Kidney epithelial cell (primary cell): ENCODE measurements at regions not wholly inside any gene's neighbourhood (a gene's known extent, or its start where the extent isn't known, plus 50 kb on each side); places are given as distances from the start of the nearest gene placed in this dataset.
"Not testable (repeated sequence)": the region's sequence is repeated elsewhere in the genome, so short reads cannot be mapped to it uniquely, and the experiment has no call there.

Source experiments
- DNase-seq: peaks from one replicate; pipeline ENCODE4 v3.0.0-alpha.2; 2010; ENCODE audit warnings: low read depth
- H3K27me3 ChIP-seq: 2 replicates; pipeline ENCODE4 v1.6.0; 2011; ENCODE audit warnings: low read length; ENCODE audit not compliant: control insufficient read depth, insufficient read depth
- H3K36me3 ChIP-seq: 2 replicates; pipeline ENCODE4 v1.5.1; 2011; ENCODE audit warnings: low read length; ENCODE audit not compliant: control insufficient read depth, insufficient read depth
- H3K4me3 ChIP-seq: 2 replicates; pipeline ENCODE4 v1.5.1; 2011; ENCODE audit warnings: low read depth, mild to moderate bottlenecking, control low read depth, low read length
- TF ChIP-seq, protein P1 (sequence below): IDR thresholded peaks from 2 replicates; pipeline ENCODE4 v1.5.1; 2011; ENCODE audit warnings: mild to moderate bottlenecking, moderate library complexity, low read length, control low read depth, inconsistent platforms; ENCODE audit not compliant: insufficient read depth, poor library complexity, severe bottlenecking

DNA sequence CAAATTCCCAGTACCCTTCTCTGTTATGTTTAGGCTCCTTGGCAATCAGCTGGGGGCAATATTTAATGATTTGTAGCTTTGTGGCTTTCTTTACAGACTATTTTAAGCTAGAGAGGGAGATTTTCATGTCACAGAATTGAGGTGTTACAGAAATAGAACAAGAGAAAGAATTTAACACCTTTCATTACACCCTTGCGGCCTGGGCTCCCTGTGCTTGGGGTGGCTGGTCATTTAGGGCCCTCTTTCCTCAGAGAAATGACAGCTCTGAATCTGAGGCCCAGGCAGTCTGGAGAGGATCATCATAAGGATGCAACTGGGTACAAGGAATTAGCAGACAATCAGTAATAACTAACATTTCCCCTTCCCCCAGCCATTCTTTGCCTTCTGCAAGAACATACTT is 104.5 kb upstream of the INTU start:
- TF ChIP-seq, protein P1, sequence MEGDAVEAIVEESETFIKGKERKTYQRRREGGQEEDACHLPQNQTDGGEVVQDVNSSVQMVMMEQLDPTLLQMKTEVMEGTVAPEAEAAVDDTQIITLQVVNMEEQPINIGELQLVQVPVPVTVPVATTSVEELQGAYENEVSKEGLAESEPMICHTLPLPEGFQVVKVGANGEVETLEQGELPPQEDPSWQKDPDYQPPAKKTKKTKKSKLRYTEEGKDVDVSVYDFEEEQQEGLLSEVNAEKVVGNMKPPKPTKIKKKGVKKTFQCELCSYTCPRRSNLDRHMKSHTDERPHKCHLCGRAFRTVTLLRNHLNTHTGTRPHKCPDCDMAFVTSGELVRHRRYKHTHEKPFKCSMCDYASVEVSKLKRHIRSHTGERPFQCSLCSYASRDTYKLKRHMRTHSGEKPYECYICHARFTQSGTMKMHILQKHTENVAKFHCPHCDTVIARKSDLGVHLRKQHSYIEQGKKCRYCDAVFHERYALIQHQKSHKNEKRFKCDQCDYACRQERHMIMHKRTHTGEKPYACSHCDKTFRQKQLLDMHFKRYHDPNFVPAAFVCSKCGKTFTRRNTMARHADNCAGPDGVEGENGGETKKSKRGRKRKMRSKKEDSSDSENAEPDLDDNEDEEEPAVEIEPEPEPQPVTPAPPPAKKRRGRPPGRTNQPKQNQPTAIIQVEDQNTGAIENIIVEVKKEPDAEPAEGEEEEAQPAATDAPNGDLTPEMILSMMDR, result no peak
- DNase-seq, result no peak
- Histone ChIP-seq H3K4me3 (no peak overlapping the region), H3K36me3 (no peaks in the 10 kb centered on the region), H3K27me3 (no peaks in the 10 kb centered on the region)

DNA sequence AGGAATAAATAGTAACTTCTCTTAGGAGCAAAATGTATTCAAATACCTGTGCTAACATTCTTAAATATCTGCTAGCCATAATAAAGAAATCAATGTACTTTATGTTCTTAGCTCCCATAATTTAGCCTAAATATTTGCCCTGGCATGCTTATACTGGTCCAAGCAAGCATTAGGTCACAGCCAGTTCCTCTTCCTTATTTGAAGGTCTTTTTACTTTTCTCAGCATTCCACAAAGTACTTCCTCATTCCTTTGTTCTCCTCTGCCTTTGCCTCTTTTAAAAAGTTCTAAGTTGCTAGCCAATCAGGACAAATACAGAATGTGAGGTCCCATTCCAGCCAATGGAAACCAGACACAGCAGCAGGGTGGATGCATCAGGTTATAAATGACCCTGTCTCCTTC is 102.9 kb upstream of the INTU start:
- not testable (repeated sequence) for H3K4me3 ChIP-seq, H3K27me3 ChIP-seq, H3K36me3 ChIP-seq, DNase-seq

DNA sequence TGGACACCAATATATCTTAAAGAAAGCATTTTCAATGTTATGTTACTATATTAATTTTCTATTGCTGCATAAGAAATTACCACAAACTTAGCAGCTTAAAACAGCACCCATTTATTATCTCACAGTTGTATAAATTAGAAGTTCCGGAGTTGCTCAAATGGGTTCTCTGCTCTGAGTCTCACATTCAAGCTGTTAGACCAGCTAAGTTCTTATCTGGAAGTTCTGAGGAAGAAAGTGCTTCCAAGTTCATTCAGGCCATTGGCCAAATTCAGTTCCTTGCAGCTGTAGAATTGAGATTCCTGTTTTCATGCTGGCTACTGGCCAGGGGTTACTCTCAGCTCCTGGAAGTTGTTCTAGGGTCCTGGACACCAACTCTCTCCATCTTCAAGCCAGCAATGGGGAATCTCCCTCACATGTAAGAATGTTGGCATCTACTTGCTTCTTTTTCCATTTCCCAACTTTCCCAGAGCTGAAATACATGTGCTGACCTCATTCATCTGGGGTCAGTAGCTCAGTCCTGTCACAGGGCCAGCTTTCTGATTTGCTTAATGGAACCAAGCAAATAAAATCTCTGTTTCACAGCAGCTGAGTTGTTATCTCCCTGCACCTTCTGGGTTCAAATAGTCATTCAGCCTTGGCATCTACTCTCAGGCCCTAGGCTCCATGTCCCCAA is 99.6 kb upstream of the INTU start:
- TF ChIP-seq, protein P1, result no peak
- Histone ChIP-seq H3K36me3 (no peaks in the 10 kb centered on the region), H3K4me3 (no peak overlapping the region), H3K27me3 (no peaks in the 10 kb centered on the region)
- DNase-seq, result no peak

DNA sequence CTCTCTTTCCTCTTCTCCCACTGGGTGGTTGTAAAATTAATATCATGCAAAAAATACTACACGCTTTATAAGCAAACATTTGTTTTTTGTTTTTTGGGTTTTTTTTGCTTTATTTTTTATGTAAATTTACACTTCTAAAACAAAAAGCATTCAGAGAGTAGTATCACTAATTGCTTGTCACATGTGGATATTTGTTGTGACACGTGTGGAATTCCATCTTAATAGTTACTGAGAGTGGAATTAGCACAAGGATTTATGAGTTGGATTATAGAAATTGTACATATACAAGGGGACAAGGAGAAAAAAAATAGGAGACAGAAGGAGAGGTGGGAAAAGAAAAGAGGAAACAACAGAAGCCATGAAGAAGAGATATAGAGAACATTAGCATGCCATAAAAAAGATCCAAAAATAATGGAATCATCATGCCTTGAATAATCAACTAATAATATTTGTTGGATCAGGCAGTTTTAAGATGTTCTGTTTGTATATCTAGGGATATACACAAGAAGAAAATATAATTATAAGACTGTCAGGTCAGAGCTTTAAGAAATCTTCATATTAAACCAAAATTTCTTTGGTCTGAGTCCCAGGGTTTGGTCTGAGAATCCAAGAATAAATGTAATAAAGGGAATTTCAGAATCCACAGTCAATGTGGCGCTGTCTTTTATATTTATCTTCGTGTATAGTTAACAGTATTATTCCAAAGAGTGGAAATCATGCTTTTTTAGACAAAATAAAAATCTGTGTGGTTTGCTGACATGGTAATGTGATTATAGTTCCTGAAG is 98.5 kb upstream of the INTU start:
- TF ChIP-seq, protein P1, result no peak
- Histone ChIP-seq H3K27me3 (no peaks in the 10 kb centered on the region), H3K36me3 (no peaks in the 10 kb centered on the region), H3K4me3 (no peak overlapping the region)
- DNase-seq, result no peak

DNA sequence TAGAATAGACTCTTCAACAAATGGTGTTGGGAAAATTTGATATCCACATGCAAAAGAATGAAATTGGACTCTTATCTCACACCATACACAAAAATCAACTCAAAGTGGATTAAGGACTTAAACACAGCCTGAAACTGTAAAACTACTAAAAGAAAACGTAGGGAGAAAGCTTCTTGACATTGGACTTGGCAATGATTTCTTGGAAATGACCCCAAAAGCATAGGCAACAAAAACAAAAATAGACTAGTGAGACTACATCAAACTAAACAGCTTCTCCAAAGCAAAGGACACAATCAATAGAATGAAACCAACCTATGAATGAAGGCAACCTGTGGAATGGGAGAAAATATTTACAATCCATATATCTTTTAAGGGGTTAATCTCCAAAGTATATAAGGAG is 94.7 kb upstream of the INTU start:
- H3K27me3 ChIP-seq, result no peaks in the 10 kb centered on the region
- H3K36me3 ChIP-seq, result no peaks in the 10 kb centered on the region
- no peak overlapping the region for H3K4me3 ChIP-seq
- no peak for DNase-seq
- TF ChIP-seq, protein P1, result no peak

DNA sequence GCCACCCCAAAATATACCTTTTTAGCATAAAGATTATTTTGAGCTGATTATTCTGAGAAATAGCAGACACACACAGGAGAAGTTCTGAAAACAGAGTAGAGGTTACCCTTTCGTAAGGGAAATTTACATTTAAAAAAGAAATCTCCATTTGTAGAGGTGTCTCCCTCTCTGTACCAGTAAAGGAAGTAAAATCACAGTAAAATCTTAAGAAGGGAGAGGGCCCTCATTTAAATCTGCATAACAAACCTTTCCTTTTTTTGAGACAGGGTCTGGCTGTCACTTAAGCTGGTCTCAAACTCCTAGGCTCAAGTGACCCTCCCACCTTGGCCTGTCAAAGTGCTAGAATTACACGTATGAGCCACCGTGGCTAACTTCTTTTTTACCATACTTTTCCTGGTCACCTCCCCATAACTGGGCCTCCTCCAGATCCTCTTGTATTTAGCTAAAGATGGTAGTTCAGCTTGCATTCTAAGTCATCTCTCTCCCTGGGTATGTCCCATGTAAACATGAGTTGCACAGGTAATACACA is 92.2 kb upstream of the INTU start:
- H3K4me3 ChIP-seq, result no peak overlapping the region
- no peaks in the 10 kb centered on the region for H3K27me3 ChIP-seq
- no peaks in the 10 kb centered on the region for H3K36me3 ChIP-seq
- DNase-seq, result no peak
- TF ChIP-seq, protein P1, result no peak
